DOHH2 (cell line): ENCODE measurements at regions not wholly inside any gene's neighbourhood (a gene's known extent, or its start where the extent isn't known, plus 50 kb on each side); places are given as distances from the start of the nearest gene placed in this dataset.

ENCODE experiments used
- H3F3A ChIP-seq: fragments of 200-600 bp; sonication (generic), shearing (Covaris generic); 2 replicates; pipeline ENCODE4 v1.6.0; 2016; ENCODE audit warnings: antibody characterized with exemption, mild to moderate bottlenecking; ENCODE audit not compliant: control insufficient read depth, insufficient read depth
- H3K27ac ChIP-seq: fragments of 200-600 bp; sonication (generic); 2 replicates; pipeline ENCODE4 v1.5.1; 2014; ENCODE audit warnings: low read depth, mild to moderate bottlenecking, low read length, moderate library complexity
- H3K27me3 ChIP-seq: fragments of 200-600 bp; sonication (generic); 2 replicates; pipeline ENCODE4 v1.6.1; 2014; ENCODE audit warnings: mild to moderate bottlenecking, low read length, mixed read lengths; ENCODE audit not compliant: control insufficient read depth
- H3K36me3 ChIP-seq: fragments of 200-600 bp; sonication (generic); 2 replicates; pipeline ENCODE4 v1.6.1; 2014; ENCODE audit warnings: mild to moderate bottlenecking, low read length, moderate library complexity, mixed read lengths; ENCODE audit not compliant: control insufficient read depth
- H3K4me1 ChIP-seq: fragments of 200-600 bp; sonication (generic); 2 replicates; pipeline ENCODE4 v1.6.1; 2014; ENCODE audit warnings: mild to moderate bottlenecking, low read length, mixed read lengths; ENCODE audit not compliant: control insufficient read depth
- H3K4me2 ChIP-seq: fragments of 200-600 bp; sonication (generic); 2 replicates; pipeline ENCODE4 v1.6.0; 2014; ENCODE audit warnings: mild to moderate bottlenecking, low read length, moderate library complexity
- H3K4me3 ChIP-seq: fragments of 200-600 bp; sonication (generic); 2 replicates; pipeline ENCODE4 v1.5.1; 2014; ENCODE audit warnings: mild to moderate bottlenecking, low read length, mixed read lengths
- H3K79me2 ChIP-seq: fragments of 200-600 bp; sonication (generic); 2 replicates; pipeline ENCODE4 v1.6.1; 2014; ENCODE audit warnings: mild to moderate bottlenecking, low read length, mixed read lengths; ENCODE audit not compliant: control insufficient read depth
- H3K9me2 ChIP-seq: fragments of 200-600 bp; sonication (generic); replicated peaks from 2 replicates; pipeline ENCODE4 v1.6.1; 2014; ENCODE audit warnings: mild to moderate bottlenecking, low read length, mixed read lengths; ENCODE audit not compliant: control insufficient read depth
- H3K9me3 ChIP-seq: fragments of 200-600 bp; sonication (generic); 2 replicates; pipeline ENCODE4 v1.6.1; 2014; ENCODE audit warnings: antibody characterized with exemption, low read length, mixed read lengths; ENCODE audit not compliant: control insufficient read depth, insufficient read depth
- H4K20me1 ChIP-seq: fragments of 200-600 bp; sonication (generic); 2 replicates; pipeline ENCODE4 v1.6.0; 2014; ENCODE audit warnings: low read depth, mild to moderate bottlenecking, antibody characterized with exemption, low read length, moderate library complexity; ENCODE audit not compliant: control insufficient read depth, insufficient read depth
- EZH2phosphoT487 ChIP-seq: fragments of 200-600 bp; sonication (generic); IDR thresholded peaks from 2 replicates; pipeline ENCODE4 v1.6.1; 2017; ENCODE audit warnings: borderline replicate concordance, mild to moderate bottlenecking, antibody characterized with exemption, low read length, moderate library complexity, mixed read lengths
- TF ChIP-seq, protein P1 (sequence below): fragments of 200-600 bp; sonication (generic); IDR thresholded peaks from one replicate; pipeline ENCODE4 v1.5.1; 2014; ENCODE audit warnings: antibody characterized with exemption, mild to moderate bottlenecking, low read depth, low read length; ENCODE audit not compliant: poor library complexity, severe bottlenecking

DNA sequence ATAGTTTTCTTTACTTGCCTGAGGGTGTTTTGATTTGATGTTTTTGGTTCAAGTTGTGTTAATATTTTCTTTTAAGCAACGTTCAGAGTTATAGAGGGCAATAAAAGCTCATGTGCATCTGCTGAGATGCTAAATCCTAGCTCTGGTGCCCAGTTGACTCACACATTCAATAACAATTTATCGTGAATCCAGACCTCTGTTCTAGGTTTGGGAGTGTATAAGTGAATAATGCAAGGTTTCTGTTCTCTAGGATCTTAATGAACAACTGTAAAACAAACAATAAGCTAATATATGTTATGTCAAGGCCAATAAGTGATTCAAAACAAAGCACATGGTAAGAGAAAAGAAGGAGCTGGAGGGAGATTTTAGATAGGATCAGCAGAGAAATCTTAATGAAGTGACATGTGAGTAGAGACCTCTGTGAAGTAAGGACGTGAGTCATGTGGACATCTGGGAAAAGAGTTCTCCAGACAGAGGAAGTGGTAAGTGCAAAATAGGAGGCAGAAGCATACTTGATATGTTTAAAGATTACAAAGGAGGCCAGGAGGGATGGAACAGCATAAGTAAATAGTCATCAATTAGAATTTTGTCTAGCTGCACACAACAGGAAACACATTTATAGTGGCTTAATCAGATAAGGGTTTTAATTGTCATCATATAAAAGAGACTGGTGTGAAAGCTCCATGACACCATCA, 278.5 kb upstream of the HTR2A start:
- H3K4me2 ChIP-seq: no peak overlapping the region
- no peaks in the 10 kb centered on the region for H4K20me1 ChIP-seq
- no peaks in the 10 kb centered on the region for H3K79me2 ChIP-seq
- no peaks in the 10 kb centered on the region for H3K9me3 ChIP-seq
- no peaks in the 10 kb centered on the region; the same call in 1 of the 2 replicates for H3K27me3 ChIP-seq
- no peaks in the 10 kb centered on the region for H3K4me1 ChIP-seq
- H3K4me3 ChIP-seq: no peak overlapping the region
- TF ChIP-seq, protein P1, sequence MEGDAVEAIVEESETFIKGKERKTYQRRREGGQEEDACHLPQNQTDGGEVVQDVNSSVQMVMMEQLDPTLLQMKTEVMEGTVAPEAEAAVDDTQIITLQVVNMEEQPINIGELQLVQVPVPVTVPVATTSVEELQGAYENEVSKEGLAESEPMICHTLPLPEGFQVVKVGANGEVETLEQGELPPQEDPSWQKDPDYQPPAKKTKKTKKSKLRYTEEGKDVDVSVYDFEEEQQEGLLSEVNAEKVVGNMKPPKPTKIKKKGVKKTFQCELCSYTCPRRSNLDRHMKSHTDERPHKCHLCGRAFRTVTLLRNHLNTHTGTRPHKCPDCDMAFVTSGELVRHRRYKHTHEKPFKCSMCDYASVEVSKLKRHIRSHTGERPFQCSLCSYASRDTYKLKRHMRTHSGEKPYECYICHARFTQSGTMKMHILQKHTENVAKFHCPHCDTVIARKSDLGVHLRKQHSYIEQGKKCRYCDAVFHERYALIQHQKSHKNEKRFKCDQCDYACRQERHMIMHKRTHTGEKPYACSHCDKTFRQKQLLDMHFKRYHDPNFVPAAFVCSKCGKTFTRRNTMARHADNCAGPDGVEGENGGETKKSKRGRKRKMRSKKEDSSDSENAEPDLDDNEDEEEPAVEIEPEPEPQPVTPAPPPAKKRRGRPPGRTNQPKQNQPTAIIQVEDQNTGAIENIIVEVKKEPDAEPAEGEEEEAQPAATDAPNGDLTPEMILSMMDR: no peak
- TF ChIP-seq EZH2phosphoT487: no peak
- H3K9me2 ChIP-seq: no peaks in the 10 kb centered on the region
- H3K27ac ChIP-seq: no peak overlapping the region
- no peaks in the 10 kb centered on the region for H3F3A ChIP-seq
- no peaks in the 10 kb centered on the region for H3K36me3 ChIP-seq

DNA sequence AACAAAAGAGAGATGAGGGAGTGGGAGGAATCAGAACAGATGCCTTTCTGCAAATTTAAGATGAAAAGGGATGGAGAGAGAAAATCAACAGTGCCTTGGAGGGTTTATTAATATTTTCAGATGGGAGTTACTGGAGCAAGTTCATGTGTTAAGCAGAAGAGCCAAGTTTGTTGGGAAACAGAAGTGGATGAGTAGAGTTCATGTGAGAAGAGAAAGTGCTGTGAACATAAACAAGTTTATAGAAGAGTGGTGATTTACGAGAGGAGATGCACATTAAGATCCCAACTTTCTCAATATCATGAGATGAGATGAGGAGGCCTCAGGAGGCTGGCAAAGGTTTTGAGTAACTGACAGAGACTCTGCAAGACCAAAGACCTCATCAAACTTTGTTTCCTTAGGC, 274.1 kb upstream of the HTR2A start:
- Histone ChIP-seq H3F3A (no peaks in the 10 kb centered on the region), H3K4me3 (no peak overlapping the region), H3K36me3 (no peaks in the 10 kb centered on the region), H3K27me3 (no peaks in the 10 kb centered on the region), H3K4me2 (no peak overlapping the region), H3K79me2 (no peaks in the 10 kb centered on the region), H3K4me1 (no peaks in the 10 kb centered on the region), H4K20me1 (no peaks in the 10 kb centered on the region), H3K9me3 (no peaks in the 10 kb centered on the region), H3K27ac (no peak overlapping the region), H3K9me2 (no peaks in the 10 kb centered on the region)
- TF ChIP-seq, protein P1: no peak
- no peak for TF ChIP-seq EZH2phosphoT487

DNA sequence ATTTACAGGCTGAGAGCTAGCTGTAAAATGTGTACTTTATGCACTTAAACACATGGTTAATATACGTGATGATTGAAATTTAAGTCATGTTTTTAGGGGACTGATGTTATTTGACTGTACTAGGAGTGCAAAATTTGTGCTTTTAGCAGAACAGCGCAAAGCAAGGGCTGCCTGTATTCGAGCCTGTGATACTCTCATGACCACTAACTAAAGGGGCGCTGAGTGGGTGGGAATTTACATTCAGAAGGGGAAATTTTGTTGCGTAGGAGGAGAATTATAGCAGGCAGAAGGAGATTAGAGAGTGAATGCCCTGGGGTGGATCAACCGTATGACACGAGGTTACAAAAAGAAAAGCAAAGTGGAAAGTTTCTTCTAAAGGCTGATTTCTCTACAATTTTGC, 271.8 kb upstream of the HTR2A start:
- no peaks in the 10 kb centered on the region for H3K36me3 ChIP-seq
- TF ChIP-seq EZH2phosphoT487: no peak
- TF ChIP-seq, protein P1: no peak
- no peaks in the 10 kb centered on the region for H3K4me1 ChIP-seq
- H3K9me3 ChIP-seq: no peaks in the 10 kb centered on the region
- no peaks in the 10 kb centered on the region for H3F3A ChIP-seq
- no peak overlapping the region for H3K4me3 ChIP-seq
- H3K79me2 ChIP-seq: no peaks in the 10 kb centered on the region
- H3K27ac ChIP-seq: no peak overlapping the region
- H3K9me2 ChIP-seq: no peaks in the 10 kb centered on the region
- H3K27me3 ChIP-seq: no peaks in the 10 kb centered on the region
- no peaks in the 10 kb centered on the region for H4K20me1 ChIP-seq
- no peak overlapping the region for H3K4me2 ChIP-seq
